HEK293T (cell line): ENCODE measurements at regions not wholly inside any gene's neighbourhood (a gene's known extent, or its start where the extent isn't known, plus 50 kb on each side); places are given as distances from the start of the nearest gene placed in this dataset.

Experiments
- CTCF ChIA-PET: fragments of 350-600 bp; formaldehyde crosslinking; extraction: SDS; loops from one replicate; lab custom pipeline; 2021; ENCODE audit warnings: antibody characterized with exemption, inconsistent platforms; lab: Yijun Ruan, JAX
- POLR2A ChIA-PET: fragments of 350-600 bp; formaldehyde crosslinking; extraction: SDS; loops from one replicate; lab custom pipeline; 2020; ENCODE audit warnings: antibody characterized with exemption, inconsistent platforms; lab: Yijun Ruan, JAX
- DNase-seq: peaks from one replicate; pipeline ENCODE4 v3.0.0; 2012; ENCODE audit warnings: mixed read lengths; ENCODE audit errors: extremely low spot score
- ARNT ChIP-seq: fragments of 450-650 bp; IDR thresholded peaks from 2 replicates; pipeline ENCODE4 v1.6.1; 2017; ENCODE audit warnings: mild to moderate bottlenecking
- BHLHE40 ChIP-seq: fragments of 450-650 bp; IDR thresholded peaks from 2 replicates; pipeline ENCODE4 v1.6.1; 2016; ENCODE audit warnings: mild to moderate bottlenecking, moderate library complexity, borderline replicate concordance
- CTBP1 ChIP-seq: fragments of 450-650 bp; IDR thresholded peaks from 2 replicates; pipeline ENCODE4 v1.6.1; 2016; ENCODE audit warnings: borderline replicate concordance
- ELF4 ChIP-seq: fragments of 450-650 bp; IDR thresholded peaks from 2 replicates; pipeline ENCODE4 v1.6.1; 2017; ENCODE audit warnings: antibody characterized with exemption
- FOXA1 ChIP-seq: fragments of 450-650 bp; IDR thresholded peaks from 2 replicates; pipeline ENCODE4 v1.6.1; 2016; ENCODE audit warnings: mild to moderate bottlenecking
- FOXK2 ChIP-seq: fragments of 450-650 bp; IDR thresholded peaks from 2 replicates; pipeline ENCODE4 v1.6.1; 2016; ENCODE audit warnings: mild to moderate bottlenecking
- FOXM1 ChIP-seq: fragments of 450-650 bp; IDR thresholded peaks from 2 replicates; pipeline ENCODE4 v1.6.1; 2017; ENCODE audit warnings: mild to moderate bottlenecking, borderline replicate concordance
- HDGF ChIP-seq: fragments of 450-650 bp; IDR thresholded peaks from 2 replicates; pipeline ENCODE4 v1.6.1; 2017; ENCODE audit warnings: antibody characterized with exemption, borderline replicate concordance
- L3MBTL2 ChIP-seq: fragments of 450-650 bp; conservative IDR thresholded peaks from 2 replicates; pipeline ENCODE4 v1.6.1; 2016; ENCODE audit warnings: mild to moderate bottlenecking
- LEF1 ChIP-seq: fragments of 450-650 bp; IDR thresholded peaks from 2 replicates; pipeline ENCODE4 v1.6.1; 2017; ENCODE audit warnings: mild to moderate bottlenecking, borderline replicate concordance
- NFRKB ChIP-seq: fragments of 450-650 bp; IDR thresholded peaks from 2 replicates; pipeline ENCODE4 v1.6.1; 2016; ENCODE audit warnings: mild to moderate bottlenecking, moderate library complexity
- PKNOX1 ChIP-seq: fragments of 450-650 bp; IDR thresholded peaks from 2 replicates; pipeline ENCODE4 v1.6.1; 2016
- SP1 ChIP-seq: fragments of 450-650 bp; IDR thresholded peaks from 2 replicates; pipeline ENCODE4 v1.6.1; 2017
- SUZ12 ChIP-seq: fragments of 450-650 bp; IDR thresholded peaks from 2 replicates; pipeline ENCODE4 v1.6.1; 2016; ENCODE audit warnings: mild to moderate bottlenecking
- TARDBP ChIP-seq: fragments of 450-650 bp; IDR thresholded peaks from 2 replicates; pipeline ENCODE4 v1.6.1; 2016
- ZNF384 ChIP-seq: fragments of 450-650 bp; IDR thresholded peaks from 2 replicates; pipeline ENCODE4 v1.6.1; 2016

GRCh38 chr5:153888781-153889180 lies 149.9 kb downstream of the FAM114A2 start:
- no peak for TF ChIP-seq HDGF
- no peak for TF ChIP-seq BHLHE40
- TF ChIP-seq SUZ12, result no peak
- no peak for TF ChIP-seq FOXM1
- no peak for TF ChIP-seq FOXA1
- no peak for TF ChIP-seq PKNOX1
- no peak for TF ChIP-seq LEF1
- TF ChIP-seq ARNT, result no peak
- TF ChIP-seq TARDBP, result no peak
- no peak for TF ChIP-seq CTBP1
- TF ChIP-seq ZNF384, result no peak
- TF ChIP-seq NFRKB, result no peak
- no peak for TF ChIP-seq ELF4
- TF ChIP-seq L3MBTL2, result no peak
- no peak for TF ChIP-seq FOXK2
- TF ChIP-seq SP1, result no peak
- ChIA-PET CTCF (no interaction called here), POLR2A (no interaction called here)
- DNase-seq, result no peak

GRCh38 chr5:153885141-153885540 lies 153.6 kb downstream of the FAM114A2 start:
- no peak for TF ChIP-seq FOXM1
- TF ChIP-seq ARNT, result no peak
- no peak for TF ChIP-seq BHLHE40
- TF ChIP-seq L3MBTL2, result no peak
- no peak for TF ChIP-seq HDGF
- no peak for TF ChIP-seq FOXA1
- DNase-seq, result no peak
- POLR2A ChIA-PET, result no interaction called here
- CTCF ChIA-PET, result no interaction called here

- ChIA-PET CTCF (no interaction called here), POLR2A (no interaction called here)
- no peak for DNase-seq
- no peak for TF ChIP-seq CTBP1
- no peak for TF ChIP-seq TARDBP
- TF ChIP-seq BHLHE40, result no peak
- TF ChIP-seq PKNOX1, result no peak
- TF ChIP-seq ELF4, result no peak
- no peak for TF ChIP-seq SP1
- no peak for TF ChIP-seq LEF1
- no peak for TF ChIP-seq FOXM1
- TF ChIP-seq SUZ12, result no peak
- no peak for TF ChIP-seq NFRKB
Observed at GRCh38 chr5:153884612-153884957, 154.1 kb downstream of the FAM114A2 start.

GRCh38 chr5:153883854-153884611 lies 154.7 kb downstream of the FAM114A2 start:
- no peak for DNase-seq
- TF ChIP-seq HDGF (no peak), SUZ12 (no peak), PKNOX1 (no peak), FOXM1 (no peak), L3MBTL2 (no peak), LEF1 (no peak), NFRKB (no peak), FOXA1 (no peak), SP1 (no peak)
- CTCF ChIA-PET, result no interaction called here
- POLR2A ChIA-PET, result no interaction called here

GRCh38 chr5:153881687-153882086 lies 157.0 kb downstream of the FAM114A2 start:
- POLR2A ChIA-PET, result no interaction called here
- DNase-seq, result no peak
- CTCF ChIA-PET, result no interaction called here
- TF ChIP-seq TARDBP (no peak), NFRKB (no peak), SP1 (no peak), CTBP1 (no peak), ELF4 (no peak), BHLHE40 (no peak), FOXK2 (no peak), FOXA1 (no peak), ARNT (no peak), ZNF384 (no peak)

GRCh38 chr5:153880106-153880505 lies 158.6 kb downstream of the FAM114A2 start:
- no peak for TF ChIP-seq FOXK2
- no peak for TF ChIP-seq PKNOX1
- TF ChIP-seq BHLHE40, result no peak
- TF ChIP-seq SUZ12, result no peak
- TF ChIP-seq ARNT, result no peak
- TF ChIP-seq ELF4, result no peak
- TF ChIP-seq LEF1, result no peak
- no peak for TF ChIP-seq CTBP1
- no peak for DNase-seq
- POLR2A ChIA-PET, result no interaction called here
- CTCF ChIA-PET, result interaction anchor here (0.7 kb wide), 1 partner anchor 1365 kb away, joined by 3 read pairs; no protein-coding TSS in a partner anchor
